ENCODE measurements at regions not wholly inside any gene's neighbourhood (a gene's known extent, or its start where the extent isn't known, plus 50 kb on each side); places are given as distances from the start of the nearest gene placed in this dataset.

DNA sequence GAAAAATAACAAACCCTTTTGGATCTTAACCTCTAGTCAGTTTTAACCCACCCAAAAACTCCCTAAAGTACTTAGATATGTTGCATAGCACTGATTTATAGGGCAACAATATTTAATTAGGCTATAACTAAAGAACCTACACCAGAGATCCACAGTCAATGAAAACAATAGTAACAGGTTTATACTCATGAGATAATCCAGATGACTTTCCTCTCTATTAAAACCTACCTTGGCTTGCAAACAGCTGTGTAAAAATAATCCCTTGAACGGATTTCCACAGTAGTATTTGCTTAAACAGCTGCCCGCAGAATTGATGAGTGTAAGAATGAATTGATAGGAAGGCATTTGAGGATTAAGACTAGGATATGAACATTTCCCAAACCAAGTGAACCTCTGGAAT, 104.3 kb upstream of the PTPRR start:
- Histone ChIP-seq H2BK15ac (ENCODE audit: low read depth, low read length) (no peak overlapping the region), H4K5ac (ENCODE audit: low read depth, low read length) (no peak overlapping the region), H3K27me3 (ENCODE audit: control insufficient read depth, insufficient read depth, low read length) (no peaks in the 10 kb centered on the region), H3K56ac (ENCODE audit: extremely low read depth, insufficient read depth, low read length) (no peak overlapping the region), H3K4me3 (ENCODE audit: insufficient read depth, low read depth, low read length) (no peak overlapping the region), H3K4me1 (ENCODE audit: control insufficient read depth, insufficient read depth, low read length) (no peaks in the 10 kb centered on the region), H3K9ac (ENCODE audit: low read depth, low read length) (no peak overlapping the region), H3K9me1 (ENCODE audit: insufficient read depth, low read length) (no peaks in the 10 kb centered on the region), H4K8ac (ENCODE audit: low read depth in 2 of 2, low read length in 2 of 2) (no peak overlapping the region), H2BK120ac (ENCODE audit: low read depth, low read length) (no peak overlapping the region), H3K36me3 (ENCODE audit: control insufficient read depth, insufficient read depth, low read length) (no peaks in the 10 kb centered on the region), H3K9me3 (ENCODE audit: control insufficient read depth, insufficient read depth, low read length) (no peaks in the 10 kb centered on the region; the same call in 1 of the 2 replicates), H4K20me1 (ENCODE audit: insufficient read depth, low read length) (no peaks in the 10 kb centered on the region), H3K79me1 (ENCODE audit: low read depth in 1 of 2, low read length in 2 of 2) (no peaks in the 10 kb centered on the region), H2AK5ac (ENCODE audit: low read depth, low read length) (no peak overlapping the region), H2AFZ (replicated peaks; ENCODE audit: low read length, poor library complexity) (no peak overlapping the region), H3K4me2 (ENCODE audit: low read depth, low read length) (no peak overlapping the region), H2BK5ac (ENCODE audit: low read depth, low read length, poor library complexity, severe bottlenecking) (no peak overlapping the region), H3K18ac (ENCODE audit: low read depth, low read length) (no peak overlapping the region), H3K4ac (ENCODE audit: low read depth, low read length) (no peak overlapping the region), H2BK20ac (ENCODE audit: low read depth, low read length) (no peak overlapping the region), H2AK9ac (replicated peaks; ENCODE audit: low read depth, low read length, poor library complexity) (no peak overlapping the region), H4K91ac (ENCODE audit: insufficient read depth, low read depth, low read length) (no peak overlapping the region), H3K14ac (replicated peaks; ENCODE audit: low read depth, low read length) (no peak overlapping the region), H3K23ac (ENCODE audit: low read depth, low read length) (no peak overlapping the region), H3K27ac (ENCODE audit: insufficient read depth, low read length) (no peak overlapping the region)
- intact Hi-C loops (cut with micrococcal nuclease) = no loop called here
- DNase-seq (no peak), ATAC-seq (ENCODE audit: low read depth) (no peak)
- in situ Hi-C loops (cut with MboI; ENCODE audit: low sequenced_read_pairs) = no loop called here
- WGBS, 2 experiments (ENCODE audit: extremely low coverage in 2 of 2, insufficient read length in 1 of 2) = no CpG with 5 or more reads among the region's 2 CpGs
- TF ChIP-seq CEBPB (IDR thresholded peaks at IDR 0.05; ENCODE audit: low read depth, low read length) = no peak
- no peak for TF ChIP-seq MAFK (IDR thresholded peaks at IDR 0.05; ENCODE audit: low read depth, low read length)
- no peak for TF ChIP-seq BHLHE40 (IDR thresholded peaks at IDR 0.05; ENCODE audit: low read depth, low read length)
- TF ChIP-seq RFX5 (IDR thresholded peaks at IDR 0.05; ENCODE audit: low read depth, low read length) = no peak
- no peak for TF ChIP-seq MAZ (IDR thresholded peaks at IDR 0.05; ENCODE audit: borderline replicate concordance, low read depth, low read length)
- TF ChIP-seq CHD1 (IDR thresholded peaks at IDR 0.05; ENCODE audit: low read depth, low read length) = no peak
- no peak for TF ChIP-seq RCOR1 (IDR thresholded peaks at IDR 0.05; ENCODE audit: insufficient replicate concordance, low read length)
- TF ChIP-seq, protein P1, sequence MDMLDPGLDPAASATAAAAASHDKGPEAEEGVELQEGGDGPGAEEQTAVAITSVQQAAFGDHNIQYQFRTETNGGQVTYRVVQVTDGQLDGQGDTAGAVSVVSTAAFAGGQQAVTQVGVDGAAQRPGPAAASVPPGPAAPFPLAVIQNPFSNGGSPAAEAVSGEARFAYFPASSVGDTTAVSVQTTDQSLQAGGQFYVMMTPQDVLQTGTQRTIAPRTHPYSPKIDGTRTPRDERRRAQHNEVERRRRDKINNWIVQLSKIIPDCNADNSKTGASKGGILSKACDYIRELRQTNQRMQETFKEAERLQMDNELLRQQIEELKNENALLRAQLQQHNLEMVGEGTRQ (IDR thresholded peaks at IDR 0.05; ENCODE audit: low read depth, low read length) = no peak
- no peak for TF ChIP-seq MXI1 (IDR thresholded peaks at IDR 0.05; ENCODE audit: borderline replicate concordance, low read depth, low read length)
- no peak for TF ChIP-seq FOS (IDR thresholded peaks at IDR 0.05; ENCODE audit: low read depth, low read length)
- no peak for TF ChIP-seq NFE2L2 (IDR thresholded peaks at IDR 0.05; ENCODE audit: low read depth, low read length)
- no peak for TF ChIP-seq SMC3 (IDR thresholded peaks at IDR 0.05; ENCODE audit: low read depth, low read length)
- ChIA-PET CTCF (no interaction called here), POLR2A (ENCODE audit: unreplicated experiment) (no interaction called here)
- BruUV-seq (replicated peaks) = no TSS peak
- dilution Hi-C loops (cut with HindIII; ENCODE audit: low sequenced_read_pairs, unreplicated experiment) = no loop called here

Measured in IMR-90 (cell line).